ENCODE measurements at regions not wholly inside any gene's neighbourhood (a gene's known extent, or its start where the extent isn't known, plus 50 kb on each side); places are given as distances from the start of the nearest gene placed in this dataset.
"Not testable (repeated sequence)": the region's sequence is repeated elsewhere in the genome, so short reads cannot be mapped to it uniquely, and the experiment has no call there.

GRCh38 chr12:31906557-31907301, 52.5 kb upstream of the RESF1 start:
- no peaks in the 10 kb centered on the region for H3K4me1 ChIP-seq
- H3K27ac ChIP-seq: no peak overlapping the region
- H3K36me3 ChIP-seq: no peaks in the 10 kb centered on the region
- H3K4me3 ChIP-seq: no peak overlapping the region
- H3K27me3 ChIP-seq: no peaks in the 10 kb centered on the region
- TF ChIP-seq, protein P1, sequence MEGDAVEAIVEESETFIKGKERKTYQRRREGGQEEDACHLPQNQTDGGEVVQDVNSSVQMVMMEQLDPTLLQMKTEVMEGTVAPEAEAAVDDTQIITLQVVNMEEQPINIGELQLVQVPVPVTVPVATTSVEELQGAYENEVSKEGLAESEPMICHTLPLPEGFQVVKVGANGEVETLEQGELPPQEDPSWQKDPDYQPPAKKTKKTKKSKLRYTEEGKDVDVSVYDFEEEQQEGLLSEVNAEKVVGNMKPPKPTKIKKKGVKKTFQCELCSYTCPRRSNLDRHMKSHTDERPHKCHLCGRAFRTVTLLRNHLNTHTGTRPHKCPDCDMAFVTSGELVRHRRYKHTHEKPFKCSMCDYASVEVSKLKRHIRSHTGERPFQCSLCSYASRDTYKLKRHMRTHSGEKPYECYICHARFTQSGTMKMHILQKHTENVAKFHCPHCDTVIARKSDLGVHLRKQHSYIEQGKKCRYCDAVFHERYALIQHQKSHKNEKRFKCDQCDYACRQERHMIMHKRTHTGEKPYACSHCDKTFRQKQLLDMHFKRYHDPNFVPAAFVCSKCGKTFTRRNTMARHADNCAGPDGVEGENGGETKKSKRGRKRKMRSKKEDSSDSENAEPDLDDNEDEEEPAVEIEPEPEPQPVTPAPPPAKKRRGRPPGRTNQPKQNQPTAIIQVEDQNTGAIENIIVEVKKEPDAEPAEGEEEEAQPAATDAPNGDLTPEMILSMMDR (IDR thresholded peaks at IDR 0.05): no peak
- intact Hi-C loops (cut with DNase I): no loop called here
- H3K9me3 ChIP-seq: peaks cover 0 to 13% of the 10 kb centered on the region in 2 donors
- no peak for DNase-seq (ENCODE audit: low spot score in 2 of 2)

GRCh38 chr12:31903025-31903424, 56.2 kb upstream of the RESF1 start:
- H3K4me1 ChIP-seq: no peaks in the 10 kb centered on the region
- peaks cover 0 to 13% of the 10 kb centered on the region in 2 donors for H3K9me3 ChIP-seq
- H3K36me3 ChIP-seq: no peaks in the 10 kb centered on the region
- H3K27me3 ChIP-seq: no peaks in the 10 kb centered on the region
- DNase-seq (ENCODE audit: low spot score in 2 of 2): no peak
- H3K4me3 ChIP-seq: no peak overlapping the region
- TF ChIP-seq, protein P1 (IDR thresholded peaks at IDR 0.05): no peak
- no peak overlapping the region for H3K27ac ChIP-seq
- intact Hi-C loops (cut with DNase I): no loop called here

- no peak for DNase-seq (ENCODE audit: low spot score in 2 of 2)
- intact Hi-C loops (cut with DNase I): no loop called here
- Histone ChIP-seq H3K27me3 (no peaks in the 10 kb centered on the region), H3K4me3 (no peak overlapping the region), H3K4me1 (no peaks in the 10 kb centered on the region), H3K27ac (no peak overlapping the region), H3K9me3 (no peaks in the 10 kb centered on the region), H3K36me3 (no peaks in the 10 kb centered on the region)
- TF ChIP-seq, protein P1 (IDR thresholded peaks at IDR 0.05): no peak
Observed at GRCh38 chr12:31900271-31900670, 58.9 kb upstream of the RESF1 start.

- DNase-seq (ENCODE audit: low spot score in 2 of 2): no peak
- Histone ChIP-seq H3K4me1 (no peaks in the 10 kb centered on the region), H3K27me3 (no peaks in the 10 kb centered on the region), H3K9me3 (no peaks in the 10 kb centered on the region), H3K27ac (no peak overlapping the region), H3K4me3 (no peak overlapping the region), H3K36me3 (no peaks in the 10 kb centered on the region)
- TF ChIP-seq, protein P1 (IDR thresholded peaks at IDR 0.05): no peak
- intact Hi-C loops (cut with DNase I): no loop called here
Observed at GRCh38 chr12:31899109-31899508, 60.1 kb upstream of the RESF1 start.

GRCh38 chr12:31897781-31898503, 61.3 kb upstream of the RESF1 start:
- H3K27ac ChIP-seq: no peak overlapping the region
- intact Hi-C loops (cut with DNase I): no loop called here
- no peak overlapping the region for H3K4me3 ChIP-seq

GRCh38 chr12:31897092-31897491, 62.1 kb upstream of the RESF1 start:
- not testable (repeated sequence) for H3K4me3 ChIP-seq, H3K27ac ChIP-seq

More at GRCh38 chr12:31897781-31898503, 61.3 kb upstream of the RESF1 start:
- no peak for DNase-seq (ENCODE audit: low spot score in 2 of 2)
- Histone ChIP-seq H3K4me1 (no peaks in the 10 kb centered on the region), H3K27me3 (no peaks in the 10 kb centered on the region), H3K36me3 (no peaks in the 10 kb centered on the region), H3K9me3 (no peaks in the 10 kb centered on the region)
- TF ChIP-seq, protein P1 (IDR thresholded peaks at IDR 0.05): no peak

More at GRCh38 chr12:31897092-31897491, 62.1 kb upstream of the RESF1 start:
- intact Hi-C loops (cut with DNase I); H3K36me3 ChIP-seq; DNase-seq (ENCODE audit: low spot score in 2 of 2); H3K27me3 ChIP-seq; H3K4me1 ChIP-seq; H3K9me3 ChIP-seq: not testable (repeated sequence)

Data from ascending aorta (tissue), 2 donors.